ENCODE measurements at regions not wholly inside any gene's neighbourhood (a gene's known extent, or its start where the extent isn't known, plus 50 kb on each side); places are given as distances from the start of the nearest gene placed in this dataset.

- Mint-ChIP-seq H3K27me3 (ENCODE audit: low read depth in 3 of 3) (peaks cover 0 to 8% (median 2%) of the 10 kb centered on the region in 3 donors), H3K4me3 (peak overlapping the region; percentile 37 to 76 (median 49)), H3K36me3 (no peaks in the 10 kb centered on the region), H3K9me3 (no peaks in the 10 kb centered on the region), H3K4me1 (peaks cover 41 to 45% of the 10 kb centered on the region in 2 donors), H3K27ac (peak overlapping the region in 5 of 6 donors; percentile 5 to 69 (median 48))
- peak in 2 of 3 donors; percentile 21 to 30 for DNase-seq
Measured at GRCh38 chr7:50206453-50207250, 97.9 kb upstream of the IKZF1 start.

DNA sequence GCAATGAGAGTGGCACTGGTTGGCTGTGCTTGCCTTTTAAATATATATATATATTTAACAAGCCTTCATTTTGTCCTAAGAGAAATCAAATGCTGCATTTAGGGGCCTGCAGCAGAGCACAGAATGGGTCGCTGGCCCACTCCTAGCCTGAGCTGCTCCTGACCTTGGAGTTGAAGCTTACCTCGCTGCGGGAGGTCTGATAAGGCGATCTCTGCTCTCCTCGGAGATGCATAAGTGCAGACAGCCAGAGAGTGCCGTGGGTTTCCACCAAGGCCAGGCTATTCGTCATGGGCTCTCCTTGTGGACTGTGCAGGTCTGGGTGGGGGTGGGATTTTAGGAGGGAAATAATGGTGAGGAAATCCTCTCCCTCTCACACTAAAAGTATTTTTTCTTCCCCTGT is 99.5 kb upstream of the IKZF1 start:
- no peak overlapping the region for H3K4me3 Mint-ChIP-seq
- H3K9me3 Mint-ChIP-seq: no peaks in the 10 kb centered on the region
- DNase-seq: no peak
- H3K27ac Mint-ChIP-seq: no peak overlapping the region
- no peaks in the 10 kb centered on the region for H3K36me3 Mint-ChIP-seq
- peaks cover 27 to 28% of the 10 kb centered on the region in 2 donors for H3K4me1 Mint-ChIP-seq
- H3K27me3 Mint-ChIP-seq (ENCODE audit: low read depth in 3 of 3): peaks cover 0 to 8% (median 2%) of the 10 kb centered on the region in 3 donors

GRCh38 chr7:50204581-50204980 is 99.9 kb upstream of the IKZF1 start:
- H3K36me3 Mint-ChIP-seq: no peaks in the 10 kb centered on the region
- H3K27me3 Mint-ChIP-seq (ENCODE audit: low read depth in 3 of 3): peaks cover 0 to 8% (median 4%) of the 10 kb centered on the region in 3 donors
- H3K27ac Mint-ChIP-seq: no peak overlapping the region
- no peak overlapping the region for H3K4me3 Mint-ChIP-seq
- H3K4me1 Mint-ChIP-seq: peaks cover 24 to 26% of the 10 kb centered on the region in 2 donors
- no peaks in the 10 kb centered on the region for H3K9me3 Mint-ChIP-seq
- no peak for DNase-seq

DNA sequence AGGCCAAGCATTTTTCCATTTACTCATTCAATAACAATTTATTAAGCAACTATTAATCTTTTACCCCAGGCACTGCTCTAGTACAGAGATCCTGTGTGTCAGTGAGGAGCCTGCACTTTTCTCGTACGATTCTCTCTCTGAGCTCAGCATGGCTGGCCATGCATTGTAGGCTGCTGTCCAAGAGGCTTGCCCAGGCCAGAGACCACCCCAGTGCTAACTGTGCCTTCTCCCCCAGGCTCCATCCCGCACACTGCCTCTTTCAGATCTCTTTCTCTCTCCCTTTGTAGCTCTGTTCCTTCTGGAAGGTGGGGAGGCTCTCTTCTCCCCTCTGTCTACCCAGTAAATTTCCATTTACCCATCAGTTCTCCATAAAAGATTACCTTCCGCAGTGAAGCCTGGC is 101.0 kb upstream of the IKZF1 start:
- no peak overlapping the region for H3K27ac Mint-ChIP-seq
- no peaks in the 10 kb centered on the region for H3K9me3 Mint-ChIP-seq
- peaks cover 0 to 8% (median 4%) of the 10 kb centered on the region in 3 donors for H3K27me3 Mint-ChIP-seq (ENCODE audit: low read depth in 3 of 3)
- peaks cover 23 to 24% of the 10 kb centered on the region in 2 donors for H3K4me1 Mint-ChIP-seq
- no peak for DNase-seq
- H3K36me3 Mint-ChIP-seq: no peaks in the 10 kb centered on the region
- no peak overlapping the region for H3K4me3 Mint-ChIP-seq

- Mint-ChIP-seq H3K4me3 (no peak overlapping the region), H3K9me3 (no peaks in the 10 kb centered on the region), H3K4me1 (peaks cover 16 to 21% of the 10 kb centered on the region in 2 donors)
Measured at GRCh38 chr7:50202052-50202555, 102.4 kb upstream of the IKZF1 start.

DNA sequence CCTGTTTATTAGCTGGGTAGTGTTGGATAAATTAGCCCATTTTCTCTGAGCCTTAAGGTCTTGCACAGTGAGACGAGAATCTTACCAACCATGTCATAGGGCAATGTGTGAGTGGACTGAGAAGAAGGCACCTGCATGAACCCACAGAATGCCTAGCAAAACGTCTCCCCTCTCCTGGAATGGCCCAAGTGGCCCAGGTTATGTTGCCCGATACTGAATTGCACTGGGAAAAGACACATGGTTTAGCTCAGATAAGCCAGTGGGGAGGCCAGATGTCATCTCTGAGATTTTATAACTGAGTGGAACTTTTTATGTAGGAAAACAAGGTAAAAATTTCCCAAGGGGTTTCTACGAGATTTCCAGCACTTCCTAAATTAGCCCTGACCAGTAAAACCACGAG is 104.7 kb upstream of the IKZF1 start:
- Mint-ChIP-seq H3K27ac (no peak overlapping the region), H3K36me3 (no peaks in the 10 kb centered on the region), H3K4me3 (no peak overlapping the region), H3K9me3 (no peaks in the 10 kb centered on the region), H3K4me1 (no peaks in the 10 kb centered on the region), H3K27me3 (ENCODE audit: low read depth in 3 of 3) (peaks cover 0 to 11% (median 2%) of the 10 kb centered on the region in 3 donors)
- no peak for DNase-seq

More at GRCh38 chr7:50202052-50202555, 102.4 kb upstream of the IKZF1 start:
- Mint-ChIP-seq H3K36me3 (no peaks in the 10 kb centered on the region), H3K27me3 (ENCODE audit: low read depth in 3 of 3) (peaks cover 0 to 8% (median 2%) of the 10 kb centered on the region in 3 donors), H3K27ac (no peak overlapping the region)
- DNase-seq: no peak

- Mint-ChIP-seq H3K9me3 (no peaks in the 10 kb centered on the region), H3K36me3 (no peaks in the 10 kb centered on the region), H3K4me1 (no peaks in the 10 kb centered on the region), H3K27ac (no peak overlapping the region), H3K4me3 (no peak overlapping the region), H3K27me3 (ENCODE audit: low read depth in 3 of 3) (peaks cover 0 to 6% (median 5%) of the 10 kb centered on the region in 3 donors)
- no peak for DNase-seq
Measured at GRCh38 chr7:50197549-50197948, 104.5 kb upstream of the ZPBP start.

GRCh38 chr7:50196719-50197118 is 103.7 kb upstream of the ZPBP start:
- Mint-ChIP-seq H3K27ac (peak overlapping the region in 1 of 6 donors; percentile 5), H3K4me1 (no peaks in the 10 kb centered on the region), H3K9me3 (no peaks in the 10 kb centered on the region), H3K27me3 (ENCODE audit: low read depth in 3 of 3) (peaks cover 0 to 5% (median 4%) of the 10 kb centered on the region in 3 donors), H3K4me3 (no peak overlapping the region), H3K36me3 (no peaks in the 10 kb centered on the region)
- no peak for DNase-seq

DNA sequence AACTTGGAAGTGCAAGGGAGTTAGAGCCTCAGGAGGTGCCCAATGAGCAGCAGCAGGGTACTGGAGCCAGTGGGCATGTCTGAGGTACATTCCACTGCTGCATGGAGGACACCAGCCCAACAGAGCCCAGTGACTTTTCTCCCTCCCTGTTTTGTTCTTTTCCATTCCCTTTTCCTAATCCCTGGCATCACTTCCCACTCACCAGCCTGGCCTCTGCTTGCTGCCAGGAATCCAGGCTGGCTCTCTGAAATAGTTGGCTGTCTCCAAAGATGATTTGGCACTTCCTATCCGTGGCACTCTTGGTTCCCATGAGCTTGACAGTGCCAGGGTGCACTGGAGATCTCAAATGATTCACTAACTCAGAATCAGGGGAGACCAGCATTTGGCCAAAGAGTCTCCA is 97.7 kb upstream of the ZPBP start:
- no peak for DNase-seq
- Mint-ChIP-seq H3K27ac (no peak overlapping the region), H3K36me3 (no peaks in the 10 kb centered on the region), H3K4me3 (no peak overlapping the region), H3K9me3 (no peaks in the 10 kb centered on the region), H3K4me1 (no peaks in the 10 kb centered on the region), H3K27me3 (ENCODE audit: low read depth in 3 of 3) (peaks cover 2 to 9% (median 5%) of the 10 kb centered on the region in 3 donors)

DNA sequence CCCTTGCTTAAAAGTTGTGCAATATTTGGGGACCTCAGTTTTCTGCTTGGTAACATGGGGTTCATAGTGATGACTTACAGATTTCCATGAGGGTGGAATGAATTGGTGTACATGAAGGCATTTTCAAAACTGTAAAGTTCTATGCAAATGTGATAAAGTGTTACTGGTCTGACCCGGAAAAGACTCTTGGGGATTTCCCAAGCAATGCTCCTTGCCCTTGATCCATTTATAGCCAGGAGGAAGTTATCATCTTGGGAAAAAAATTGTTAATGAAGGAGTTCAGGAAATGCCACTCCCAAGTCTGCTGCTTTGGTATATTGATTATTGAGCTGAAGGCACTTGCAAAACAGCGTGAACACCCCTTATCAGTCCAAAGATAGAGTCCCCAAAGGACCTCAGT is 96.3 kb upstream of the ZPBP start:
- H3K4me3 Mint-ChIP-seq: no peak overlapping the region

GRCh38 chr7:50185951-50186682 is 93.1 kb upstream of the ZPBP start:
- DNase-seq: no peak
- Mint-ChIP-seq H3K36me3 (no peaks in the 10 kb centered on the region), H3K4me1 (no peaks in the 10 kb centered on the region), H3K27me3 (ENCODE audit: low read depth in 3 of 3) (peaks cover 2 to 10% (median 5%) of the 10 kb centered on the region in 3 donors), H3K9me3 (no peaks in the 10 kb centered on the region), H3K27ac (no peak overlapping the region), H3K4me3 (no peak overlapping the region)

More for the DNA sequence above, 96.3 kb upstream of the ZPBP start:
- H3K27me3 Mint-ChIP-seq (ENCODE audit: low read depth in 3 of 3): peaks cover 2 to 6% (median 4%) of the 10 kb centered on the region in 3 donors
- no peak for DNase-seq
- no peaks in the 10 kb centered on the region for H3K36me3 Mint-ChIP-seq
- H3K9me3 Mint-ChIP-seq: no peaks in the 10 kb centered on the region
- H3K27ac Mint-ChIP-seq: no peak overlapping the region
- no peaks in the 10 kb centered on the region for H3K4me1 Mint-ChIP-seq

DNA sequence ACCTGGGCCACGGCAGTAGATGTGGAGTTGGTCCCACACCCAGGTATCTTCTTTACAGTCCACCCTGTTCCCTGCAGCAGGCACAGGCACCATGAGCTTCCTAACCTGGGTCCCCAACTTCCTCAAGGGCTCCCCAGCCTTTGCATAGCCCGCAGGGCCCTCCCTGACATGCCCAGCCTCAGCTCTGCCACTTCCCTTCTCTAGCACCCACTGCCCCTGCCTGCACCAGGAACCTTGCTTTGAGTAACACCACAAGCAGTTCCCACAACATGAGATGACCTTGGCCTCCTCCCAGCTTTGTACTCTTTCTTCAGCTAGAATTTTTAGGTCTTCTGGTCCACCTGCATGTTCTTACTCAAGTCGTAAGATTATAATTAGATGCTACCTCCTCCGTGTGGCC is 92.2 kb upstream of the ZPBP start:
- Mint-ChIP-seq H3K36me3 (no peaks in the 10 kb centered on the region), H3K27me3 (ENCODE audit: low read depth in 3 of 3) (peaks cover 0 to 10% (median 5%) of the 10 kb centered on the region in 3 donors), H3K4me1 (no peaks in the 10 kb centered on the region), H3K4me3 (no peak overlapping the region), H3K27ac (no peak overlapping the region), H3K9me3 (no peaks in the 10 kb centered on the region)
- DNase-seq: no peak

DNA sequence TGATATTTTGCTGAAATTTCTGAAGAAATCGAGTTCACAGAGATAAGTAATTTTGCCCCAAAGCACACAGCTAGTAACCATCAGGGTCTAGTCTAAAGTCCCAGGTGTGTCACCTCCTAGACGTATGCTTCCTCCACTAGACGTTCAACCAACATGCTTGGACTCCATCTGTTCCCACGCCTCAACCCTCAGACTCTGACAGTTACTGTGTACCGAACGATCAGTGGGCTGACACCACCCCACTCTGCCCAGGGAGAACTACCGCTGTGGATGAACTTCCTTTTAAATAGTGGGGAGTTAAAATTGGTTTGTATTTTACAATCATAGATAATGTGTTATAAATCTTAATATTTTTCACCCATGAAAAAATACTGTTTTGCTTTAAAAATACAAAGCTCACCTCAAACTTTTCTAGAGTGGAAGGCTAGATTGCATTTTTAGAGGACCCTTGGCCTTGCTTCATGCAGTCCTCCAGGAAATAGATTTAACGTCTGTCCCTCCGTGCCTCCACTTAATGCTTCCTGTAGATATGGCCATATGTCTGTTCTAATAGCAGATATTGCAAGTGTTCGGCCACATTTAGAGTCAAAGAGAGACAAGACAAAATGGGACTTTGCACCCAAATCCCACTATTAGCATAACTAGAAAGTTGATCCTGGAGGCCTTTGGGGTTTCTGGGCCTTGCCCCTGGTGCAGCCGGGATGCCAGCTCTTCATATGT is 91.4 kb upstream of the ZPBP start:
- no peak overlapping the region for H3K4me3 Mint-ChIP-seq
- H3K4me1 Mint-ChIP-seq: no peaks in the 10 kb centered on the region
- H3K9me3 Mint-ChIP-seq: no peaks in the 10 kb centered on the region
- H3K36me3 Mint-ChIP-seq: no peaks in the 10 kb centered on the region
- H3K27ac Mint-ChIP-seq: no peak overlapping the region
- H3K27me3 Mint-ChIP-seq (ENCODE audit: low read depth in 3 of 3): peaks cover 0 to 10% (median 6%) of the 10 kb centered on the region in 3 donors
- DNase-seq: no peak

Measured in immature natural killer cell (primary cell).